Kidney capillary endothelial cell (primary cell): ENCODE measurements at regions not wholly inside any gene's neighbourhood (a gene's known extent, or its start where the extent isn't known, plus 50 kb on each side); places are given as distances from the start of the nearest gene placed in this dataset.

Experiments
- DNase-seq: peaks from one replicate; pipeline ENCODE4 v3.0.0-alpha.2; 2018; ENCODE audit warnings: low spot score

- DNase-seq: no peak
Observed at GRCh38 chr4:89665662-89666061, 171.3 kb downstream of the SNCA start.

- DNase-seq: no peak
Observed at GRCh38 chr4:89664521-89664920, 172.4 kb downstream of the SNCA start.

GRCh38 chr4:89661173-89661899 is 175.6 kb downstream of the SNCA start:
- no peak for DNase-seq

- DNase-seq: no peak
Observed at GRCh38 chr4:89660444-89661172, 176.4 kb downstream of the SNCA start.

GRCh38 chr4:89658701-89659024 is 178.3 kb downstream of the SNCA start:
- DNase-seq: no peak

- DNase-seq: peak; percentile 27
Observed at GRCh38 chr4:89657931-89658700, 178.8 kb downstream of the SNCA start.

- DNase-seq: no peak
Observed at GRCh38 chr4:89653012-89653411, 183.9 kb downstream of the SNCA start.

- DNase-seq: no peak
Observed at GRCh38 chr4:89645482-89645881, 191.5 kb downstream of the SNCA start.

- no peak for DNase-seq
Observed at GRCh38 chr4:89641367-89641687, 195.6 kb downstream of the SNCA start.

- peak; percentile 39 for DNase-seq
Observed at GRCh38 chr4:89640620-89641366, 196.2 kb downstream of the SNCA start.

GRCh38 chr4:89639395-89639794 is 197.6 kb downstream of the SNCA start:
- DNase-seq: no peak

- DNase-seq: no peak
Observed at GRCh38 chr4:89625599-89626293, 211.2 kb downstream of the SNCA start.

GRCh38 chr4:89619206-89619962 is 217.6 kb downstream of the SNCA start:
- no peak for DNase-seq

GRCh38 chr4:89618151-89618550 is 218.8 kb downstream of the SNCA start:
- DNase-seq: no peak

- no peak for DNase-seq
Observed at GRCh38 chr4:89617317-89617716, 219.6 kb downstream of the SNCA start.

- no peak for DNase-seq
Observed at GRCh38 chr4:89616382-89616781, 220.6 kb downstream of the SNCA start.

- DNase-seq: no peak
Observed at GRCh38 chr4:89615051-89615450, 221.9 kb downstream of the SNCA start.

GRCh38 chr4:89614155-89614554 is 222.8 kb downstream of the SNCA start:
- no peak for DNase-seq

- DNase-seq: no peak
Observed at GRCh38 chr4:89610236-89610635, 226.7 kb downstream of the SNCA start.

GRCh38 chr4:89609756-89610155 is 227.2 kb downstream of the SNCA start:
- no peak for DNase-seq

- DNase-seq: no peak
Observed at GRCh38 chr4:89604951-89605350, 232.0 kb downstream of the SNCA start.
